ENCODE measurements at regions not wholly inside any gene's neighbourhood (a gene's known extent, or its start where the extent isn't known, plus 50 kb on each side); places are given as distances from the start of the nearest gene placed in this dataset.
"Not testable (repeated sequence)": the region's sequence is repeated elsewhere in the genome, so short reads cannot be mapped to it uniquely, and the experiment has no call there.

- peaks cover 8% of the 10 kb centered on the region for H3K9me3 Mint-ChIP-seq
- no peaks in the 10 kb centered on the region for H3K4me1 Mint-ChIP-seq (ENCODE audit: low read depth)
- no peaks in the 10 kb centered on the region for H3K36me3 Mint-ChIP-seq (ENCODE audit: low read depth)
- intact Hi-C loops (cut with micrococcal nuclease) = no loop called here
- H3K27ac Mint-ChIP-seq = no peak overlapping the region
- no peak overlapping the region for H3K4me3 Mint-ChIP-seq
- no peaks in the 10 kb centered on the region for H3K27me3 Mint-ChIP-seq
Measured at GRCh38 chr15:47066392-47066791, 650.9 kb upstream of the SEMA6D start.

DNA sequence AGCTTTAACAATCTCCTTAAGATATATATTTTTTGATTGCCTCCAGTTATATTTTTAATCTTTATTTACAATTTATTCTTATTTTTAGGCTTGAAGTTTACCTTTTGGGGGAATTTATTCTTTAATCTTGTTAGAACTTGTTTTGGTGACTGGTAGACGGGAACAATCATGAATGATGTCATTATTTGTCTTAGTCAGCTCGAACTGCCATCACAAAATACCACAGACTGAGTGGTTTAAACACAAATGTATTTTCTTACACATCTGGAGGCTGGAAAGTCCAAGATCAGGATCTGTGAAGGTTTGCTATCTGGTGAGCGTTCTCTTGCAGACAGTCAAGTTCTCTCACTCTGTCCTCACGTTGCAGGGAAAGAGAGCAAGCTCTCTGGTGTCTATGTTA lies 639.5 kb upstream of the SEMA6D start:
- intact Hi-C loops (cut with micrococcal nuclease); H3K9me3 Mint-ChIP-seq; H3K4me1 Mint-ChIP-seq (ENCODE audit: low read depth); H3K36me3 Mint-ChIP-seq (ENCODE audit: low read depth); H3K27me3 Mint-ChIP-seq; H3K27ac Mint-ChIP-seq; H3K4me3 Mint-ChIP-seq: not testable (repeated sequence)

DNA sequence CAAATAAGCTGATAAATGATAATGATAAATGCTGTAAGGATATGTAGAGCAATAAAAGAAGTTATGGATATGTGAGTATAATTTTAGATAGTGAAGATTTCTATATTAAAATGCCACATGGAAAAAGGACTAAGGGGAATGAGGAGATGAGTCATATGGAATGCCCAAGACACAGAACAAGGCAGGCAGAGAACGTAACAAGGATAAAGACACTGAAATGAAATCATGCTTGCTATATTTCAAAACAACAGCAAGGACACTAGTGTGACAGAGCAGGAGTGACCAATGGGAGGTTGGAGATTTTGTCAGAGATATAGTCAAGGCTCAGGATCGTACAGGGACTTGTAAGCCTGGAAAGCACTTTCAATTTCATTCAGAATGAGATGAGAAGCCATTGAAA lies 621.5 kb upstream of the SEMA6D start:
- Mint-ChIP-seq H3K4me3 (no peak overlapping the region), H3K27ac (no peak overlapping the region), H3K4me1 (ENCODE audit: low read depth) (no peaks in the 10 kb centered on the region), H3K9me3 (peaks cover 19% of the 10 kb centered on the region), H3K36me3 (ENCODE audit: low read depth) (no peaks in the 10 kb centered on the region), H3K27me3 (no peaks in the 10 kb centered on the region)
- intact Hi-C loops (cut with micrococcal nuclease) = no loop called here

DNA sequence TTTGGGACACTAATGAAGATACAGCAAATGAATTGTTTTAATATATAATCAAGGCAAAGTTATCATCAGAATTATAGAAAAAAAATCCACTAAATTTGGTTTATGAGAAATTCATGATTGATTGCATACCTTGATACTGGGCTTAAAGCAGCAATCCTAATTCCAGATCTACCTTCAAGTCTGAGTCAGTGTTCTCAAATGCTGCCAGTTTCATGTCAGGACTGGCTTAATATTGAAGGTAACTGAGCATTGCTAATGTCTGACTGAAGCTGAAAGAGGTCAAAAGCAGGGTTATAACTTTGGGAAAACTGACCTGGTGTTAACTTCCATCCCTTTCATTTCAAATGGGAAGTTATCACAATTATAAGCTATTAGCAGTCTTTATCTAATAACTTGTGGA lies 618.8 kb upstream of the SEMA6D start:
- H3K27ac Mint-ChIP-seq; H3K9me3 Mint-ChIP-seq; H3K36me3 Mint-ChIP-seq (ENCODE audit: low read depth); H3K4me1 Mint-ChIP-seq (ENCODE audit: low read depth); H3K4me3 Mint-ChIP-seq; H3K27me3 Mint-ChIP-seq; intact Hi-C loops (cut with micrococcal nuclease): not testable (repeated sequence)

GRCh38 chr15:47099801-47100200 lies 617.5 kb upstream of the SEMA6D start:
- H3K36me3 Mint-ChIP-seq (ENCODE audit: low read depth); intact Hi-C loops (cut with micrococcal nuclease); H3K9me3 Mint-ChIP-seq; H3K27me3 Mint-ChIP-seq; H3K4me3 Mint-ChIP-seq; H3K27ac Mint-ChIP-seq; H3K4me1 Mint-ChIP-seq (ENCODE audit: low read depth): not testable (repeated sequence)

DNA sequence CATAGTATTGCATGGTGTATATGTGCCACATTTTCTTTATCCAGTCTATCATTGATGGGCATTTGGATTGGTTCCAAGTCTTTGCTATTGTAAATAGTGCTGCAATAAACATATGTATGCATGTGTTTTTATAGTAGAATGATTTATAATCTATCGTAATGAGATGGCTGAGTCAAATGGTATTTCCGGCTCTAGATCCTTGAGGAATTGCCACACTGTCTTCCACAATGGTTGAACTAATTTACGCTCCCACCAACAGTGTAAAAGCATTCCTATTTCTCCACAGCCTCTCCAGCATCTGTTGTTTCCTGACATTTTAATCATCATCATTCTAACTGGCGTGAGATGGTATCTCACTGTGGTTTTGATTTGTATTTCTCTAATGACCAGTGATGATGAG lies 608.5 kb upstream of the SEMA6D start:
- H3K27ac Mint-ChIP-seq; H3K4me1 Mint-ChIP-seq (ENCODE audit: low read depth); intact Hi-C loops (cut with micrococcal nuclease); H3K27me3 Mint-ChIP-seq; H3K4me3 Mint-ChIP-seq; H3K36me3 Mint-ChIP-seq (ENCODE audit: low read depth): not testable (repeated sequence)
- H3K9me3 Mint-ChIP-seq = peaks cover 20% of the 10 kb centered on the region

GRCh38 chr15:47116698-47117097 lies 600.6 kb upstream of the SEMA6D start:
- Mint-ChIP-seq H3K36me3 (ENCODE audit: low read depth) (no peaks in the 10 kb centered on the region), H3K4me1 (ENCODE audit: low read depth) (no peaks in the 10 kb centered on the region), H3K9me3 (peaks cover 33% of the 10 kb centered on the region), H3K4me3 (no peak overlapping the region), H3K27ac (no peak overlapping the region), H3K27me3 (no peaks in the 10 kb centered on the region)
- intact Hi-C loops (cut with micrococcal nuclease) = no loop called here

- no peak overlapping the region for H3K27ac Mint-ChIP-seq
- no peaks in the 10 kb centered on the region for H3K27me3 Mint-ChIP-seq
- H3K9me3 Mint-ChIP-seq = peaks cover 33% of the 10 kb centered on the region
- intact Hi-C loops (cut with micrococcal nuclease) = no loop called here
- H3K4me1 Mint-ChIP-seq (ENCODE audit: low read depth) = no peaks in the 10 kb centered on the region
- no peaks in the 10 kb centered on the region for H3K36me3 Mint-ChIP-seq (ENCODE audit: low read depth)
- no peak overlapping the region for H3K4me3 Mint-ChIP-seq
Measured at GRCh38 chr15:47119349-47119748, 598.0 kb upstream of the SEMA6D start.

DNA sequence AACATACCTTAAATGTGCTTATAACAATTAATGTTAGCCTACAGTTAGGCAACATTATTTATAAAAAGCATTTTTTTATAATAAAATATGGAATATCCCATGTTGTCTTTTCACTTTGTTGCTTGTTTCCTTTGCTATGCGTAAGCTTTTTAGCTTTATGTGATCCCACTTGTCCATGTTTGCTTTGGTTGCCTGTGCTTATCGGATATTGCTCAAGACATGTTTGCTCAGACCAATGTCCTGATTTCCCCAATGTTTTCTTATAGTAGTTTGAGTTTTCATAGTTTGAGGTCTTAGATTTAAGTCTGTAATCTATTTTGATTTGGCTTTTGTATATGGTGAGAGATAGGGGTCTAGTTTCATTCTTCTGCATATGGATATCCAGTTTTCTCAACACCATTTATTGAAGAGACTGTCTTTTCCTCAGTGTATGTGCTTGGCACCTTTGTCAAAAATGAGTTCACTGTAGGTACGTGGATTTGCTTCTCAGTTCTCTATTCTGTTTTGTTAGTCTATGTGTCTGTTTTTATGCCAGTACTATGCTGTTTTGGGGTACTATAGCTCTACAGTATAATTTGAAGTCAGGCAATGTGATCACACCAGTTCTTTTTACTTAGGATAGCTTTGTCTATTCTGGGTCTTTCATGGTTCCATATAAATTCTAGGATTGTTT lies 592.7 kb upstream of the SEMA6D start:
- Mint-ChIP-seq H3K9me3 (peaks cover 34% of the 10 kb centered on the region), H3K27me3 (no peaks in the 10 kb centered on the region), H3K4me1 (ENCODE audit: low read depth) (no peaks in the 10 kb centered on the region), H3K4me3 (no peak overlapping the region), H3K36me3 (ENCODE audit: low read depth) (no peaks in the 10 kb centered on the region), H3K27ac (no peak overlapping the region)
- intact Hi-C loops (cut with micrococcal nuclease) = no loop called here

GRCh38 chr15:47129033-47129432 lies 588.3 kb upstream of the SEMA6D start:
- H3K27me3 Mint-ChIP-seq = no peaks in the 10 kb centered on the region
- intact Hi-C loops (cut with micrococcal nuclease) = no loop called here
- H3K36me3 Mint-ChIP-seq (ENCODE audit: low read depth) = no peaks in the 10 kb centered on the region

GRCh38 chr15:47131450-47131849 lies 585.9 kb upstream of the SEMA6D start:
- intact Hi-C loops (cut with micrococcal nuclease); H3K4me1 Mint-ChIP-seq (ENCODE audit: low read depth); H3K27ac Mint-ChIP-seq; H3K36me3 Mint-ChIP-seq (ENCODE audit: low read depth); H3K27me3 Mint-ChIP-seq; H3K4me3 Mint-ChIP-seq: not testable (repeated sequence)
- peaks cover 38% of the 10 kb centered on the region for H3K9me3 Mint-ChIP-seq

More at GRCh38 chr15:47129033-47129432, 588.3 kb upstream of the SEMA6D start:
- peaks cover 38% of the 10 kb centered on the region for H3K9me3 Mint-ChIP-seq
- no peak overlapping the region for H3K4me3 Mint-ChIP-seq
- no peaks in the 10 kb centered on the region for H3K4me1 Mint-ChIP-seq (ENCODE audit: low read depth)
- H3K27ac Mint-ChIP-seq = no peak overlapping the region

- Mint-ChIP-seq H3K4me3 (no peak overlapping the region), H3K27me3 (no peaks in the 10 kb centered on the region)
Measured at GRCh38 chr15:47135267-47135666, 582.0 kb upstream of the SEMA6D start.

DNA sequence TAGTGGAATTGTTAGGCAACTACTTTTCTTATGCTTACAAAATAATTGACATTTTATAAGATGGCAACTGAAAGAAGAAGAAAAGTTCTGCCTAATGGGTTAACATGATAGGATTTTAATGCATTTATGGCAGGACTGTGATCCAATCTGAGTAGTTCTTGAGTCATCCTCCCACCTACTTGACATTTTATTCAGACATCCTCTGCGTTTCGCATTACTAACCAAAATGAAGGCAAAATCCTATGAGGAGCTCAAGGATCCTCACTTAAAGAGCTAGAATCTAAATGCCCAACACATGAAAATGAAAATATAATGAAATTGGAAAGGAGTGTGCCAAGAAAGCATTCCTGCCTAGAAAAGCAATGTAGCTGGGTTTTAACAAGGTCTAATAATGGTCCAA lies 581.1 kb upstream of the SEMA6D start:
- H3K27ac Mint-ChIP-seq = no peak overlapping the region
- no peaks in the 10 kb centered on the region for H3K36me3 Mint-ChIP-seq (ENCODE audit: low read depth)
- H3K4me1 Mint-ChIP-seq (ENCODE audit: low read depth) = no peaks in the 10 kb centered on the region
- peaks cover 3% of the 10 kb centered on the region for H3K9me3 Mint-ChIP-seq
- H3K4me3 Mint-ChIP-seq = no peak overlapping the region
- intact Hi-C loops (cut with micrococcal nuclease) = no loop called here
- no peaks in the 10 kb centered on the region for H3K27me3 Mint-ChIP-seq

More at GRCh38 chr15:47135267-47135666, 582.0 kb upstream of the SEMA6D start:
- H3K9me3 Mint-ChIP-seq = peaks cover 12% of the 10 kb centered on the region
- intact Hi-C loops (cut with micrococcal nuclease) = no loop called here
- H3K4me1 Mint-ChIP-seq (ENCODE audit: low read depth) = no peaks in the 10 kb centered on the region
- H3K36me3 Mint-ChIP-seq (ENCODE audit: low read depth) = no peaks in the 10 kb centered on the region
- no peak overlapping the region for H3K27ac Mint-ChIP-seq

- Mint-ChIP-seq H3K36me3 (ENCODE audit: low read depth) (no peaks in the 10 kb centered on the region), H3K4me3 (no peak overlapping the region), H3K27ac (no peak overlapping the region), H3K27me3 (no peaks in the 10 kb centered on the region), H3K9me3 (peaks cover 28% of the 10 kb centered on the region), H3K4me1 (ENCODE audit: low read depth) (no peaks in the 10 kb centered on the region)
- intact Hi-C loops (cut with micrococcal nuclease) = no loop called here
Measured at GRCh38 chr15:47139965-47140364, 577.3 kb upstream of the SEMA6D start.

DNA sequence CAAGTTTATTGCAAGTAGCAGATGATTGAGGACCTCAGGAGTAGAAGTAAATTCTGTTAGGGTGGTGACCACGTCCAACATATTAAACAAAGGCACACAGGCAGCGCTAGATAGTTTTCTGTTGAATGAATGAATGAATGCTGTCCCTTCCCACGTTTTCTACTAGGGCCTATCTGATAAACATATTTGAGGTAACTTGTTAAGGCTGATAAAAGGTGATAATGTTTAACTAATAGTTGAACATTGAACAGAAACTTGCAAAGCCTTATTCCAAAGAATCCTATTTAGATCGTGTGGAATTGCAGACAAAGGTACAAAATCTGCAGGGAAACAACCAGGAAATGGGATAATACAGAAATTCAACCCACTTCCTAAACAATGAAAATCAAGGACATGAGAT lies 559.5 kb upstream of the SEMA6D start:
- no peaks in the 10 kb centered on the region for H3K36me3 Mint-ChIP-seq (ENCODE audit: low read depth)
- no peaks in the 10 kb centered on the region for H3K27me3 Mint-ChIP-seq
- H3K27ac Mint-ChIP-seq = no peak overlapping the region

More for the DNA sequence above, 559.5 kb upstream of the SEMA6D start:
- Mint-ChIP-seq H3K4me3 (no peak overlapping the region), H3K9me3 (peaks cover 16% of the 10 kb centered on the region), H3K4me1 (ENCODE audit: low read depth) (no peaks in the 10 kb centered on the region)
- intact Hi-C loops (cut with micrococcal nuclease) = no loop called here
